Mesothelial cell of epicardium (in vitro differentiated cells): ENCODE measurements at regions not wholly inside any gene's neighbourhood (a gene's known extent, or its start where the extent isn't known, plus 50 kb on each side); places are given as distances from the start of the nearest gene placed in this dataset.

Experiments
- DNase-seq, 2 experiments: peaks; one replicate each; pipeline ENCODE4 v3.0.0; 2021; ENCODE audit warnings: low spot score in 2 of 2; ENCODE audit not compliant: unreplicated experiment in 2 of 2
- H3K27ac Mint-ChIP-seq: 2 replicates; pipeline ENCODE4 v1.8.0; 2021; ENCODE audit warnings: mixed read lengths
- H3K27me3 Mint-ChIP-seq: 2 replicates; pipeline ENCODE4 v1.8.0; 2021; ENCODE audit warnings: low read depth, mixed read lengths
- H3K36me3 Mint-ChIP-seq: 2 replicates; pipeline ENCODE4 v1.8.0; 2021; ENCODE audit warnings: mixed read lengths
- H3K4me1 Mint-ChIP-seq: 2 replicates; pipeline ENCODE4 v1.8.0; 2021; ENCODE audit warnings: mixed read lengths
- H3K4me3 Mint-ChIP-seq: 2 replicates; pipeline ENCODE4 v1.8.0; 2021; ENCODE audit warnings: mild to moderate bottlenecking, moderate library complexity, mixed read lengths
- H3K9me3 Mint-ChIP-seq: 2 replicates; pipeline ENCODE4 v1.8.0; 2021; ENCODE audit warnings: mixed read lengths
- TF ChIP-seq, protein P1 (sequence below): fragments of 200-600 bp; sonication (generic); IDR thresholded peaks from one replicate; pipeline ENCODE4 v1.5.0; 2021; ENCODE audit warnings: antibody characterized with exemption; ENCODE audit not compliant: unreplicated experiment

DNA sequence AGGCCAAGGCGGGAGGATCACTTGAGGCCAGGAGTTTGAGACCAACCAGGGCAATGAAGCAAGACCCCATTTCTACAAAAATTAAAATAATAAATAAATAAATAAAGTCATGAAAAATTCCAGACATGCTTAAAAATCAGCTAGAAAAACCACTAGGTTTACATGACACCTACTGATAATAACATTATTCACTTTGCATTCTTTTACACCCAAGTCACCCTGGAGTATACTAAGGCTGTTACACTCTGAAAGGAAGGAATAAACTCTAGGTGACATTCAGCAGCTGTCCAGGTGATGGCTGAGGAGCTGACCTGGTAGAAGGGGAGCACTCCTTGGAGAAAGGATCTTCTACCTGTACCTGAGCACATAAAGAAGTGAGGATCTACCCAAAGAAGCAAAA, 179.2 kb downstream of the ZNF281 start:
- Mint-ChIP-seq H3K27ac (no peak overlapping the region), H3K36me3 (no peaks in the 10 kb centered on the region), H3K27me3 (peaks cover 23% of the 10 kb centered on the region), H3K4me1 (peaks cover 12% of the 10 kb centered on the region), H3K9me3 (no peaks in the 10 kb centered on the region), H3K4me3 (no peak overlapping the region)
- DNase-seq: no peak
- TF ChIP-seq, protein P1, sequence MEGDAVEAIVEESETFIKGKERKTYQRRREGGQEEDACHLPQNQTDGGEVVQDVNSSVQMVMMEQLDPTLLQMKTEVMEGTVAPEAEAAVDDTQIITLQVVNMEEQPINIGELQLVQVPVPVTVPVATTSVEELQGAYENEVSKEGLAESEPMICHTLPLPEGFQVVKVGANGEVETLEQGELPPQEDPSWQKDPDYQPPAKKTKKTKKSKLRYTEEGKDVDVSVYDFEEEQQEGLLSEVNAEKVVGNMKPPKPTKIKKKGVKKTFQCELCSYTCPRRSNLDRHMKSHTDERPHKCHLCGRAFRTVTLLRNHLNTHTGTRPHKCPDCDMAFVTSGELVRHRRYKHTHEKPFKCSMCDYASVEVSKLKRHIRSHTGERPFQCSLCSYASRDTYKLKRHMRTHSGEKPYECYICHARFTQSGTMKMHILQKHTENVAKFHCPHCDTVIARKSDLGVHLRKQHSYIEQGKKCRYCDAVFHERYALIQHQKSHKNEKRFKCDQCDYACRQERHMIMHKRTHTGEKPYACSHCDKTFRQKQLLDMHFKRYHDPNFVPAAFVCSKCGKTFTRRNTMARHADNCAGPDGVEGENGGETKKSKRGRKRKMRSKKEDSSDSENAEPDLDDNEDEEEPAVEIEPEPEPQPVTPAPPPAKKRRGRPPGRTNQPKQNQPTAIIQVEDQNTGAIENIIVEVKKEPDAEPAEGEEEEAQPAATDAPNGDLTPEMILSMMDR: no peak

DNA sequence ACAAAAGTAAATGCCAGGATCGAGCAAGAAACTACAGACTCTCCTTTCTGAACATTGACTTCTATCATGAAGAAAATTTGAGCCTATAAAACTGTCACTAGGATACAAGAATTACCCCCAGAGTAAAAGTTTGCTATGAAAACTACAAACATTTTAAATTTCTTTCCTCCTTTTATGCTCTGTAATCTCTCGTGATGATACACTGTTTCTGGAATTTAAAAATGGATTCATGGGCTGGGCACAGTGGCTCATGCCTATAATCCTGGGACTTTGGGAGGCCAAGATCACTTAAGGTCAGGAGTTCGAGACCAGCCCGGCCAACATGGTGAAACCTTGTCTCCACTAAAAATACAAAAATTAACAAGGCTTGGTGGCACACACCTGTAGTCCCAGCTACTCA, 181.3 kb downstream of the ZNF281 start:
- no peak overlapping the region for H3K27ac Mint-ChIP-seq
- no peaks in the 10 kb centered on the region for H3K36me3 Mint-ChIP-seq
- DNase-seq: no peak
- H3K27me3 Mint-ChIP-seq: peaks cover 18% of the 10 kb centered on the region
- H3K9me3 Mint-ChIP-seq: no peaks in the 10 kb centered on the region
- H3K4me3 Mint-ChIP-seq: no peak overlapping the region
- TF ChIP-seq, protein P1: no peak
- H3K4me1 Mint-ChIP-seq: peaks cover 17% of the 10 kb centered on the region

DNA sequence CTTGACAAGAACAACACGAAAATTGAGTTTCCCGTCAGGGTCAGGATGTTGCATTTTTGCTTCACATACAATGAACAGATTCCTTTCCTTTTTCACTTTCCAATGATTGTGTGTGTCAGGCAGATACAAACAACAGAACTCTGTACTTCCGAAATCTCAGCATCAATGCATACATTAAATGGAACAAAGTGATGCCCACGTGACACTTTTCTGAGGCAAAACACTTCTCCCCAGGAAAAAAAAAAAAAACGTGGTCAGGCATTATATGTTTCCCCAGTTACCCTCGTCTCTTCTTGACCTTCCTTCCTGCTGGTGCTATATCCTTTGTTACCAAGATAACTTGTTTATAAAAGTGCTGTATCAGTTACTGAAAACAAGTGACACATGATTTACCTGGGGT, 181.8 kb downstream of the ZNF281 start:
- TF ChIP-seq, protein P1: no peak
- Mint-ChIP-seq H3K27ac (no peak overlapping the region), H3K4me3 (no peak overlapping the region), H3K27me3 (peaks cover 16% of the 10 kb centered on the region), H3K4me1 (peaks cover 17% of the 10 kb centered on the region), H3K36me3 (no peaks in the 10 kb centered on the region), H3K9me3 (no peaks in the 10 kb centered on the region)
- no peak for DNase-seq
